H9 (cell line): ENCODE measurements at regions not wholly inside any gene's neighbourhood (a gene's known extent, or its start where the extent isn't known, plus 50 kb on each side); places are given as distances from the start of the nearest gene placed in this dataset.

ENCODE experiments used
- DNase-seq: peaks from one replicate; pipeline ENCODE4 v3.0.0-alpha.2; 2017
- H2AFZ ChIP-seq: one replicate; pipeline ENCODE4 v1.6.1; 2013; ENCODE audit warnings: mild to moderate bottlenecking, low read length, control low read depth, moderate library complexity
- H2AK5ac ChIP-seq: 2 replicates; pipeline ENCODE4 v1.6.1; 2013; ENCODE audit warnings: low read length, control low read depth, mixed read lengths; ENCODE audit not compliant: insufficient read length
- H2BK120ac ChIP-seq: one replicate; pipeline ENCODE4 v1.6.1; 2013; ENCODE audit warnings: low read depth, mild to moderate bottlenecking, low read length, control low read depth, inconsistent platforms; ENCODE audit not compliant: poor library complexity, severe bottlenecking
- H2BK12ac ChIP-seq: 2 replicates; pipeline ENCODE4 v1.6.1; 2013; ENCODE audit warnings: low read length, control low read depth, mixed read lengths, low read depth; ENCODE audit not compliant: insufficient read length
- H2BK15ac ChIP-seq: 2 replicates; pipeline ENCODE4 v1.6.1; 2013; ENCODE audit warnings: low read depth, low read length, control low read depth
- H2BK20ac ChIP-seq: one replicate; pipeline ENCODE4 v1.6.1; 2013; ENCODE audit warnings: low read depth, mild to moderate bottlenecking, low read length, control low read depth, inconsistent platforms; ENCODE audit not compliant: poor library complexity, severe bottlenecking
- H2BK5ac ChIP-seq: 2 replicates; pipeline ENCODE4 v1.6.1; 2013; ENCODE audit warnings: low read length, control low read depth, mixed read lengths; ENCODE audit not compliant: insufficient read length
- H3K14ac ChIP-seq: 2 replicates; pipeline ENCODE4 v1.6.1; 2013; ENCODE audit warnings: low read length, control low read depth; ENCODE audit not compliant: insufficient read depth
- H3K18ac ChIP-seq: 2 replicates; pipeline ENCODE4 v1.6.1; 2013; ENCODE audit warnings: low read depth, mild to moderate bottlenecking, mixed read lengths, low read length, control low read depth; ENCODE audit not compliant: insufficient read length
- H3K23ac ChIP-seq: 2 replicates; pipeline ENCODE4 v1.6.1; 2013; ENCODE audit warnings: low read length, control low read depth, mixed read lengths, low read depth; ENCODE audit not compliant: insufficient read length
- H3K23me2 ChIP-seq: 2 replicates; pipeline ENCODE4 v1.6.1; 2013; ENCODE audit warnings: low read depth, mild to moderate bottlenecking, mixed read lengths, low read length, control low read depth; ENCODE audit not compliant: insufficient read length, poor library complexity, severe bottlenecking
- H3K27ac ChIP-seq: 2 replicates; pipeline ENCODE4 v1.5.1; 2013; ENCODE audit warnings: low read length, control low read depth, mixed read lengths, low read depth; ENCODE audit not compliant: insufficient read length
- H3K27me3 ChIP-seq: 2 replicates; pipeline ENCODE4 v1.6.1; 2013; ENCODE audit warnings: low read length, control low read depth, inconsistent platforms; ENCODE audit not compliant: insufficient read depth
- H3K4ac ChIP-seq: 2 replicates; pipeline ENCODE4 v1.6.1; 2013; ENCODE audit warnings: low read depth, mild to moderate bottlenecking, control low read depth, inconsistent platforms, low read length, moderate library complexity
- H3K4me1 ChIP-seq: 2 replicates; pipeline ENCODE4 v1.6.1; 2013; ENCODE audit warnings: low read length, control low read depth, inconsistent platforms; ENCODE audit not compliant: insufficient read depth
- H3K4me2 ChIP-seq: 2 replicates; pipeline ENCODE4 v1.6.1; 2013; ENCODE audit warnings: low read length, control low read depth, mixed read lengths; ENCODE audit not compliant: insufficient read length, insufficient read depth
- H3K56ac ChIP-seq: 2 replicates; pipeline ENCODE4 v1.6.1; 2013; ENCODE audit warnings: low read depth, mild to moderate bottlenecking, mixed read lengths, low read length, control low read depth; ENCODE audit not compliant: insufficient read length
- H3K79me1 ChIP-seq: 2 replicates; pipeline ENCODE4 v1.6.1; 2013; ENCODE audit warnings: low read depth, mild to moderate bottlenecking, moderate library complexity, low read length, control low read depth, inconsistent platforms; ENCODE audit not compliant: insufficient read depth, poor library complexity, severe bottlenecking
- H3K79me2 ChIP-seq: 2 replicates; pipeline ENCODE4 v1.6.1; 2013; ENCODE audit warnings: low read length, control low read depth, inconsistent platforms; ENCODE audit not compliant: insufficient read depth
- H3K9ac ChIP-seq: 2 replicates; pipeline ENCODE4 v1.6.1; 2013; ENCODE audit warnings: low read length, control low read depth, mixed read lengths; ENCODE audit not compliant: insufficient read length; ENCODE audit errors: extremely low read depth
- H3K9me3 ChIP-seq: one replicate; pipeline ENCODE4 v1.6.1; 2013; ENCODE audit warnings: low read depth, low read length, inconsistent platforms; ENCODE audit not compliant: control insufficient read depth
- H3T11ph ChIP-seq: one replicate; pipeline ENCODE4 v1.6.1; 2013; ENCODE audit warnings: mild to moderate bottlenecking, low read length, control low read depth, inconsistent platforms
- H4K20me1 ChIP-seq: one replicate; pipeline ENCODE4 v1.6.1; 2013; ENCODE audit not compliant: control insufficient read depth, insufficient read length, insufficient read depth
- H4K5ac ChIP-seq: 2 replicates; pipeline ENCODE4 v1.6.1; 2013; ENCODE audit warnings: low read depth, mild to moderate bottlenecking, mixed read lengths, low read length, control low read depth; ENCODE audit not compliant: insufficient read length
- H4K8ac ChIP-seq: replicated peaks from 2 replicates; pipeline ENCODE4 v1.6.1; 2013; ENCODE audit warnings: low read length, control low read depth, mixed read lengths, low read depth; ENCODE audit not compliant: insufficient read length
- H4K91ac ChIP-seq: 2 replicates; pipeline ENCODE4 v1.6.1; 2013; ENCODE audit warnings: low read depth, mild to moderate bottlenecking, moderate library complexity, mixed read lengths, low read length, control low read depth; ENCODE audit not compliant: insufficient read length
- H3K27ac Mint-ChIP-seq, 3 experiments: 2 replicates in 2 of 3; 3 replicates in 1 of 3; pipeline ENCODE4 v1.8.0; 2020 to 2021; ENCODE audit warnings: mixed read lengths in 3 of 3, mild to moderate bottlenecking in 1 of 3, moderate library complexity in 1 of 3
- H3K27me3 Mint-ChIP-seq: 2 replicates; pipeline ENCODE4 v1.8.0; 2021; ENCODE audit warnings: low read depth, mild to moderate bottlenecking, moderate library complexity, mixed read lengths
- H3K36me3 Mint-ChIP-seq, 3 experiments: 2 replicates in 2 of 3; 3 replicates in 1 of 3; pipeline ENCODE4 v1.8.0; 2020 to 2021; ENCODE audit warnings: low read depth in 3 of 3, mixed read lengths in 3 of 3; ENCODE audit not compliant: insufficient read depth in 1 of 3
- H3K4me1 Mint-ChIP-seq, 2 experiments: 2 replicates each; pipeline ENCODE4 v1.8.0; 2020; ENCODE audit warnings: mixed read lengths in 2 of 2
- H3K4me3 Mint-ChIP-seq, 2 experiments: 2 replicates in 1 of 2; 3 replicates in 1 of 2; pipeline ENCODE4 v1.8.0; 2020 to 2021; ENCODE audit warnings: mild to moderate bottlenecking in 2 of 2, mixed read lengths in 2 of 2, moderate library complexity in 1 of 2
- H3K9me3 Mint-ChIP-seq, 2 experiments: 2 replicates in 1 of 2; 3 replicates in 1 of 2; pipeline ENCODE4 v1.8.0; 2020; ENCODE audit warnings: mild to moderate bottlenecking in 2 of 2, mixed read lengths in 2 of 2, moderate library complexity in 1 of 2
- CTCF ChIP-seq: fragments of 200-600 bp; sonication (generic); conservative IDR thresholded peaks from 3 replicates; pipeline ENCODE4 v1.8.0; 2021; ENCODE audit warnings: antibody characterized with exemption, mild to moderate bottlenecking
- WGBS: extraction: QIAGEN DNeasy Blood & Tissue Kit; methylation state at CpG from one replicate; pipeline ENCODE4 v1.1.7; 2013; ENCODE audit warnings: missing lambda C conversion rate, low lambda C conversion rate, mixed read lengths; ENCODE audit not compliant: insufficient read length; ENCODE audit errors: extremely low coverage; 5-methylcytosine and 5-hydroxymethylcytosine counted together

GRCh38 chr7:131786204-131786603 is 229.8 kb upstream of the PODXL start:
- H3K4me3 Mint-ChIP-seq = no peak overlapping the region
- no peak overlapping the region for H2BK120ac ChIP-seq
- H3K9me3 Mint-ChIP-seq = peaks cover 4 to 7% of the 10 kb centered on the region in 2 experiments; a peak in 4 of 5 replicates
- H3K4me1 Mint-ChIP-seq = no peaks in the 10 kb centered on the region
- no peak overlapping the region for H3K4me2 ChIP-seq
- H2BK12ac ChIP-seq = no peak overlapping the region
- H3K9me3 ChIP-seq = no peaks in the 10 kb centered on the region
- no peak overlapping the region for H4K5ac ChIP-seq
- H4K20me1 ChIP-seq = no peaks in the 10 kb centered on the region
- no peak overlapping the region for H3K27ac Mint-ChIP-seq
- no peak overlapping the region for H3K56ac ChIP-seq
- no peak overlapping the region for H3K27ac ChIP-seq
- H3K27me3 ChIP-seq = no peaks in the 10 kb centered on the region
- H3K18ac ChIP-seq = no peak overlapping the region
- no peak overlapping the region for H2BK20ac ChIP-seq
- H4K91ac ChIP-seq = no peak overlapping the region
- no peak overlapping the region for H3K23ac ChIP-seq
- H3K4ac ChIP-seq = no peak overlapping the region
- no peaks in the 10 kb centered on the region for H3K79me1 ChIP-seq
- no peak overlapping the region for H4K8ac ChIP-seq
- no peak overlapping the region for H3K9ac ChIP-seq
- no peak overlapping the region for H2AK5ac ChIP-seq
- peaks cover 0 to 5% (median 0%) of the 10 kb centered on the region in 3 experiments; a peak in 4 of 7 replicates for H3K36me3 Mint-ChIP-seq
- H2BK5ac ChIP-seq = no peak overlapping the region
- H3K14ac ChIP-seq = no peak overlapping the region
- H3T11ph ChIP-seq = no peak overlapping the region
- no peak overlapping the region for H2AFZ ChIP-seq
- no peaks in the 10 kb centered on the region for H3K79me2 ChIP-seq
- H3K23me2 ChIP-seq = no peaks in the 10 kb centered on the region
- DNase-seq = no peak
- TF ChIP-seq CTCF = no peak
- no peak overlapping the region for H2BK15ac ChIP-seq
- H3K4me1 ChIP-seq = no peaks in the 10 kb centered on the region
- peaks cover 3% of the 10 kb centered on the region for H3K27me3 Mint-ChIP-seq
- no CpG with 5 or more reads among the region's 2 CpGs for WGBS
